ENCODE measurements at regions not wholly inside any gene's neighbourhood (a gene's known extent, or its start where the extent isn't known, plus 50 kb on each side); places are given as distances from the start of the nearest gene placed in this dataset.

- WGBS = 90% methylated on average over 13 of the region's 13 CpGs
- TF ChIP-seq EP300 (IDR thresholded peaks at IDR 0.05) (no peak), POLR2AphosphoS5 (IDR thresholded peaks at IDR 0.05) (no peak)
- no peak for DNase-seq (ENCODE audit: extremely low spot score)
- Histone ChIP-seq H3K27me3 (no peaks in the 10 kb centered on the region), H3K4me3 (no peak overlapping the region), H3K4me1 (peaks cover 0 to 12% (median 0%) of the 10 kb centered on the region in 4 donors), H3K36me3 (no peaks in the 10 kb centered on the region), H3K27ac (replicated peaks in 1 of 4) (no peak overlapping the region), H3K9me3 (peaks cover 0 to 5% (median 0%) of the 10 kb centered on the region in 4 donors)
- intact Hi-C loops (cut with DNase I) = no loop called here
Measured at GRCh38 chr7:67550801-67551436, 554.3 kb downstream of the TYW1 start.

DNA sequence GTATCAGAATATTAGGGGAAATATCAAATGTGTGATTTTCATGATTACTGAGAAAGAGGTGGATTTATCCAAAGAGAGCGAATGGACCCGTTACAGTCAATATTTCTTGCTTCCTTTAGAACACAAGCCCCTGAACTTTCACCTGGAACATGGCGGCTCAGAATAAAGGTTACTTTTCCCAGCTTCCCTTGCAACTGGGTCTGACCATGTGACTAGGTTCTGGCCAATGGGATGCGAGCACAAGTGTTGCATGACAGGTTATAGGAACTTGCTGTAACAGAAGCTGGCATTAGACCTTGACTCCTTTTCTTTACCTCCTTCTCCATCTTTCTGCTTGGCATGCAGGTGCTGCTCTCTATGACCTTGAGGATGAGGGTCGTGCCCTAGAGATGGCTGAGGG, 556.1 kb downstream of the TYW1 start:
- intact Hi-C loops (cut with DNase I) = no loop called here
- Histone ChIP-seq H3K36me3 (no peaks in the 10 kb centered on the region), H3K27ac (replicated peaks in 1 of 4) (no peak overlapping the region), H3K9me3 (peaks cover 0 to 5% (median 0%) of the 10 kb centered on the region in 4 donors), H3K27me3 (no peaks in the 10 kb centered on the region), H3K4me1 (peaks cover 0 to 12% (median 0%) of the 10 kb centered on the region in 4 donors), H3K4me3 (no peak overlapping the region)
- WGBS = 93% methylated on average over 5 of the region's 5 CpGs
- no peak for DNase-seq (ENCODE audit: extremely low spot score)
- TF ChIP-seq POLR2A (IDR thresholded peaks at IDR 0.05; ENCODE audit: low read depth) (no peak), EP300 (IDR thresholded peaks at IDR 0.05) (no peak)

- Histone ChIP-seq H3K9me3 (peaks cover 0 to 5% (median 0%) of the 10 kb centered on the region in 4 donors), H3K27ac (replicated peaks in 1 of 4) (no peak overlapping the region), H3K27me3 (no peaks in the 10 kb centered on the region), H3K36me3 (no peaks in the 10 kb centered on the region), H3K4me3 (no peak overlapping the region), H3K4me1 (peaks cover 0 to 12% (median 0%) of the 10 kb centered on the region in 4 donors)
- TF ChIP-seq CTCF (IDR thresholded peaks at IDR 0.05) = no peak
- 75% methylated on average over 5 of the region's 5 CpGs for WGBS
- intact Hi-C loops (cut with DNase I) = no loop called here
- no peak for DNase-seq (ENCODE audit: extremely low spot score)
Measured at GRCh38 chr7:67553378-67553777, 556.7 kb downstream of the TYW1 start.

DNA sequence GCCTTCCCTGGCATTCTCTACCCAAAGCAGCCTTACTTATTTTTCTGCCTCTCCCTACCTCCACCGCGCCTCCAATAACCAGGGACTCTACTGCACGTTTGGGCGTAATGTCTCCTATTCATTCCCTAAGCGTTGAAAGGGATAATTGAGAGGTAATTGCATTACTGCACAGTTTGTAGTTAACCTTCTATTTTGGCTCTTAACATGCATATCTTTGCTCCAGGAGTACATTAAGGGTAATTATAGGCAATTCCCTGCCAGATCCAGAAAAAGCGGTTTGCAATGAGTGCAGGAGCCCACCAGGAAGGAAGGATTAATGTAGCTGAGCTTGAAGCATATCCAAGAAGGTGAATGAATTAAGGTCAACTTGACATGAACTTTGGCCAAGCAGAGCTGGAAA, 558.4 kb downstream of the TYW1 start:
- H3K9me3 ChIP-seq = peaks cover 0 to 3% (median 0%) of the 10 kb centered on the region in 4 donors
- no peak for TF ChIP-seq POLR2A (IDR thresholded peaks at IDR 0.05; ENCODE audit: low read depth)
- TF ChIP-seq POLR2AphosphoS5 (IDR thresholded peaks at IDR 0.05) = no peak
- no peak for TF ChIP-seq CTCF (IDR thresholded peaks at IDR 0.05)
- no peak for TF ChIP-seq EP300 (IDR thresholded peaks at IDR 0.05)
- no peaks in the 10 kb centered on the region for H3K36me3 ChIP-seq
- 71% methylated on average over 6 of the region's 6 CpGs for WGBS
- no peaks in the 10 kb centered on the region for H3K27me3 ChIP-seq
- H3K4me1 ChIP-seq = peaks cover 0 to 12% (median 0%) of the 10 kb centered on the region in 4 donors
- H3K4me3 ChIP-seq = no peak overlapping the region
- intact Hi-C loops (cut with DNase I) = no loop called here
- no peak overlapping the region for H3K27ac ChIP-seq (replicated peaks in 1 of 4)
- no peak for DNase-seq (ENCODE audit: extremely low spot score)

- Histone ChIP-seq H3K4me1 (peaks cover 0 to 25% (median 22%) of the 10 kb centered on the region in 4 donors), H3K27ac (replicated peaks in 1 of 4) (peak overlapping the region in 2 of 4 donors; percentile 39 to 70), H3K9me3 (no peaks in the 10 kb centered on the region), H3K4me3 (no peak overlapping the region), H3K36me3 (no peaks in the 10 kb centered on the region), H3K27me3 (no peaks in the 10 kb centered on the region)
- TF ChIP-seq EP300 (IDR thresholded peaks at IDR 0.05) = peak; percentile 1
- TF ChIP-seq POLR2A (IDR thresholded peaks at IDR 0.05; ENCODE audit: low read depth) = no peak
- TF ChIP-seq POLR2AphosphoS5 (IDR thresholded peaks at IDR 0.05) = peak in 1 of 2 donors; percentile 31
- DNase-seq (ENCODE audit: extremely low spot score) = no peak
- WGBS = 14% methylated on average over 4 of the region's 4 CpGs
- intact Hi-C loops (cut with DNase I) = no loop called here
Measured at GRCh38 chr7:67564959-67565358, 568.3 kb downstream of the TYW1 start.

GRCh38 chr7:67566101-67566500, 569.5 kb downstream of the TYW1 start:
- Histone ChIP-seq H3K27me3 (no peaks in the 10 kb centered on the region), H3K9me3 (no peaks in the 10 kb centered on the region), H3K36me3 (no peaks in the 10 kb centered on the region), H3K27ac (replicated peaks in 1 of 4) (peak overlapping the region in 2 of 4 donors; percentile 39 to 70), H3K4me1 (peaks cover 0 to 25% (median 22%) of the 10 kb centered on the region in 4 donors), H3K4me3 (no peak overlapping the region)
- WGBS = 37% methylated on average over 4 of the region's 4 CpGs
- intact Hi-C loops (cut with DNase I) = no loop called here
- no peak for DNase-seq (ENCODE audit: extremely low spot score)
- TF ChIP-seq EP300 (IDR thresholded peaks at IDR 0.05) (no peak), CTCF (IDR thresholded peaks at IDR 0.05) (no peak), POLR2AphosphoS5 (IDR thresholded peaks at IDR 0.05) (no peak), POLR2A (IDR thresholded peaks at IDR 0.05; ENCODE audit: low read depth) (no peak)

All from esophagus muscularis mucosa (tissue), 4 donors.